Glutamatergic neuron (in vitro differentiated cells): ENCODE measurements at regions not wholly inside any gene's neighbourhood (a gene's known extent, or its start where the extent isn't known, plus 50 kb on each side); places are given as distances from the start of the nearest gene placed in this dataset.
"Not testable (repeated sequence)": the region's sequence is repeated elsewhere in the genome, so short reads cannot be mapped to it uniquely, and the experiment has no call there.

Experiments
- DNase-seq: peaks from one replicate; pipeline ENCODE4 v3.0.0; 2022
- H3K27ac Mint-ChIP-seq: one replicate; pipeline ENCODE4 v1.8.0; 2020; ENCODE audit warnings: mild to moderate bottlenecking, mixed read lengths, inconsistent platforms; ENCODE audit not compliant: unreplicated experiment
- H3K27me3 Mint-ChIP-seq: one replicate; pipeline ENCODE4 v1.8.0; 2020; ENCODE audit warnings: mild to moderate bottlenecking, moderate library complexity, mixed read lengths, inconsistent platforms; ENCODE audit not compliant: unreplicated experiment
- H3K36me3 Mint-ChIP-seq: one replicate; pipeline ENCODE4 v1.8.0; 2020; ENCODE audit warnings: mild to moderate bottlenecking, mixed read lengths, inconsistent platforms; ENCODE audit not compliant: unreplicated experiment
- H3K4me1 Mint-ChIP-seq: one replicate; pipeline ENCODE4 v1.8.0; 2020; ENCODE audit warnings: mild to moderate bottlenecking, low read depth, mixed read lengths, inconsistent platforms; ENCODE audit not compliant: unreplicated experiment
- H3K4me3 Mint-ChIP-seq: one replicate; pipeline ENCODE4 v1.8.0; 2020; ENCODE audit warnings: mild to moderate bottlenecking, mixed read lengths, inconsistent platforms; ENCODE audit not compliant: unreplicated experiment
- H3K9me3 Mint-ChIP-seq: one replicate; pipeline ENCODE4 v1.8.0; 2020; ENCODE audit warnings: mild to moderate bottlenecking, moderate library complexity, mixed read lengths, inconsistent platforms; ENCODE audit not compliant: unreplicated experiment
- TF ChIP-seq, protein P1 (sequence below): fragments of 200-600 bp; sonication (generic); IDR thresholded peaks from one replicate; pipeline ENCODE4 v1.5.0; 2021; ENCODE audit not compliant: partially characterized antibody, unreplicated experiment

DNA sequence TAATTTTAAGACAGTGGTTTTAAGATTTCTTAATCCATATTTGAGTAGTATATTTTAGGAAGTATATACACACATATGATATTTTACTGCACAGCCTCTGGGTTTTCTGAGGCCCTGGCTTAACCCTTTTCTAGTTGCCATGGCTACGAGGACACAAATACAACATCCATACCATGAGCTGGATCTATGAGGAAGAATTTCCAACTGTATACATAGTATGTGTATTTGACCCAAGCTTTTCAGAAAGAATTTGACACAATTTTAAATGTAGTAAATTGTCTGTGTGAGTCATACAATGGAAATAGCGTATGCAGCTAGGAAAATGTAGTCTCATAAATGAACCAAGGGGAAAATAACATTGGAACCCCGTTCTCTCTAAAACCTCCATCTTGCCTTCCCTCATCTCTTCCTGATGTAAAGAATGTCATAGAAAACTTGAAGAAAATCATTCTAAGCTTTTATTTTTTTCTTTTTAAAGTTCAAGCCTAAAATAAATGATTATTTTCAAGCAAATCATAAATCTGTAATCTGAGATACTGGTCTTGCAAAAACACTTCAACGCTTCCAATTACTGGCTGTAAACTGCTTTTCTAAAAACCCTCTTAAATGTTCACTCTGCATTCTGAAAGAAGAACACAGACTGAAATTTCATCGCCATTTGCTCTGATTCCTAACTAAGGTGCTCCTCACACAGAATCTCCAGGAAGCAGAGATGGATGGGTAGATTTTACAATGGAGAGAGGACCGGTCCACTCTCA is 172.4 kb downstream of the LACC1 start:
- no peak overlapping the region for H3K4me3 Mint-ChIP-seq

DNA sequence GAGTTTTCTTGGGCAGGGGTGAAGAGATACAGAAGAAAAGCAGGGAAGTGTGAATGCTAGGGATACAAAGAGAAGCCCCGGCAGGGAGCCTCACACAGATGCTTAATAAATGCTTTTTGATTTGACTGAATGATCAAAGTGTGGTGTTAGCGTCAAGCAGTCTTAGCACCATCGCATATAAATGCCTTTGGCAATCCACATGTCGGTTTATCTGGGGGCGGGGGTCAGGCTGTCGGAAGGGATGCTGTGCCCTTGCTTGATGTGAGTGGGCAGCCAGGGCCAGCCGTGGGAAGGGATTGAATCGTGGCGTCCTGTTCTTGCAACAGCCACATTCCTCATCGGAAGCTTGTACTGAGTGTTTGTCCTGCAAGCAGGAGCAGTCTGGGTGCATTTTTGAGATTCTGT is 173.1 kb downstream of the LACC1 start:
- Mint-ChIP-seq H3K27me3 (peaks cover 2% of the 10 kb centered on the region), H3K27ac (no peak overlapping the region), H3K9me3 (no peaks in the 10 kb centered on the region), H3K4me3 (no peak overlapping the region), H3K36me3 (no peaks in the 10 kb centered on the region), H3K4me1 (peaks cover 5% of the 10 kb centered on the region)
- TF ChIP-seq, protein P1, sequence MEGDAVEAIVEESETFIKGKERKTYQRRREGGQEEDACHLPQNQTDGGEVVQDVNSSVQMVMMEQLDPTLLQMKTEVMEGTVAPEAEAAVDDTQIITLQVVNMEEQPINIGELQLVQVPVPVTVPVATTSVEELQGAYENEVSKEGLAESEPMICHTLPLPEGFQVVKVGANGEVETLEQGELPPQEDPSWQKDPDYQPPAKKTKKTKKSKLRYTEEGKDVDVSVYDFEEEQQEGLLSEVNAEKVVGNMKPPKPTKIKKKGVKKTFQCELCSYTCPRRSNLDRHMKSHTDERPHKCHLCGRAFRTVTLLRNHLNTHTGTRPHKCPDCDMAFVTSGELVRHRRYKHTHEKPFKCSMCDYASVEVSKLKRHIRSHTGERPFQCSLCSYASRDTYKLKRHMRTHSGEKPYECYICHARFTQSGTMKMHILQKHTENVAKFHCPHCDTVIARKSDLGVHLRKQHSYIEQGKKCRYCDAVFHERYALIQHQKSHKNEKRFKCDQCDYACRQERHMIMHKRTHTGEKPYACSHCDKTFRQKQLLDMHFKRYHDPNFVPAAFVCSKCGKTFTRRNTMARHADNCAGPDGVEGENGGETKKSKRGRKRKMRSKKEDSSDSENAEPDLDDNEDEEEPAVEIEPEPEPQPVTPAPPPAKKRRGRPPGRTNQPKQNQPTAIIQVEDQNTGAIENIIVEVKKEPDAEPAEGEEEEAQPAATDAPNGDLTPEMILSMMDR: no peak
- peak; percentile 18 for DNase-seq

More for the DNA sequence above, 172.4 kb downstream of the LACC1 start:
- peaks cover 5% of the 10 kb centered on the region for H3K4me1 Mint-ChIP-seq
- H3K9me3 Mint-ChIP-seq: no peaks in the 10 kb centered on the region
- H3K27me3 Mint-ChIP-seq: peaks cover 2% of the 10 kb centered on the region
- TF ChIP-seq, protein P1: no peak
- no peak overlapping the region for H3K27ac Mint-ChIP-seq
- no peaks in the 10 kb centered on the region for H3K36me3 Mint-ChIP-seq
- no peak for DNase-seq

DNA sequence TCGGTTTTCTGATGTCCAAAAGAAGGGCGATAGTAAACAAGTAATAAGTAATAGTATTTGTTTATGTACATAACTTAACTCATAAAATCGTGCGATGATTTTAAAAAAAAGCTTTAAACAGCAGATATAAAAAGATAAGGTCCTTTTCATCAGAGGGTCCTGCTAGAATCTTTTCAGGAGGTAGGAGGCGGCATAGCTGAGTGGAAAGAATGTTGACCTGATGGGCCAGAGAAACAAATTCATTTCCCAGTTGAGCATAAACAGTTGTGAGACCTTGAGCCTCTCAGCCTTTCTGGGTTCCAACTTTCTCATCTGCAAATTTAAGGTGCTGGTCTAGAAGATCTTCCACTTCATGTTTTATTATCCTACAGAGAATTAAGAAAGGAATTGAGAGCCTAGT is 173.5 kb downstream of the LACC1 start:
- H3K36me3 Mint-ChIP-seq: no peaks in the 10 kb centered on the region
- no peaks in the 10 kb centered on the region for H3K9me3 Mint-ChIP-seq
- TF ChIP-seq, protein P1: no peak
- H3K27ac Mint-ChIP-seq: no peak overlapping the region
- H3K4me1 Mint-ChIP-seq: peaks cover 5% of the 10 kb centered on the region
- H3K4me3 Mint-ChIP-seq: no peak overlapping the region
- no peak for DNase-seq
- peaks cover 2% of the 10 kb centered on the region for H3K27me3 Mint-ChIP-seq

DNA sequence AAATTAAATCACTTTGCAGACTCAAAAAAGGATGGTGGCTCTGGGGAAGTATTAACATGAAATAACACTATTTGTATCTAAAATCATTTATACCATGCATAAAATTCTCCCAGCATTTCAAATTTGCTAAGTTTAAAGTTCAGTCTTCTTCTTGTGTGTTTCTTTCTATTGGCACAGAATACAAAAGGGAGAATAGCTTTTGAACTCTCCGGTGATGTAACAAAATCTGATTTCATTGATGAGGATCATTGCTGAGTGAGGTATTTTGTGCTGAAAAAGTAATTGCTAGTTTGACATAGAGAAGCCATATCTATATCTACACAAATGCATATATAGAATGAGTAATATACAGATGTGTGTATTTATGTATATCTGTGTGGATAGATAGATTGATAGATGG is 174.8 kb downstream of the LACC1 start:
- TF ChIP-seq, protein P1: no peak

DNA sequence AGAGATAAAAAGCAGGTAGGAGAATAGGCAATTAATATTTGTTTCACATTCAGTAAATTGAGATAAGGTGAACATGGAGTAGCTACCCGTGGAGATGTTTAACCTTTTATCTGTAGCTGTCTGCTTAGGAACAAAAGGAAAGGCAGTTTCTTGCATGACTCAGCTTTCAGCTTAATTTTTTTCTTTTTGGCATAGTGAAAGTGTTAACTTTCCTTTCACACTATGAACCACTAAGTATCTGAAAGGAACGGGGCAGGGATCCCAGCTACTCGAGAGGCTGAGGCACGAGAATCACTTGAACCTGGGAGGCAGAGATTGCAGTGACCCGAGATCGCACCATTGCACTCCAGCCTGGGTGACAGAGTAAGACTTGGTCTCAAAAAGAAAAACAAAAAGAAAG is 176.0 kb downstream of the LACC1 start:
- H3K36me3 Mint-ChIP-seq, H3K27me3 Mint-ChIP-seq, DNase-seq, H3K9me3 Mint-ChIP-seq, H3K27ac Mint-ChIP-seq, H3K4me1 Mint-ChIP-seq, H3K4me3 Mint-ChIP-seq: not testable (repeated sequence)

More for the DNA sequence above, 174.8 kb downstream of the LACC1 start:
- Mint-ChIP-seq H3K4me1 (peaks cover 5% of the 10 kb centered on the region), H3K36me3 (no peaks in the 10 kb centered on the region), H3K27me3 (peaks cover 2% of the 10 kb centered on the region), H3K4me3 (no peak overlapping the region), H3K9me3 (no peaks in the 10 kb centered on the region), H3K27ac (no peak overlapping the region)
- DNase-seq: no peak
